Effector CD4-positive, alpha-beta T cell (primary cell): ENCODE measurements at regions not wholly inside any gene's neighbourhood (a gene's known extent, or its start where the extent isn't known, plus 50 kb on each side); places are given as distances from the start of the nearest gene placed in this dataset.
"Not testable (repeated sequence)": the region's sequence is repeated elsewhere in the genome, so short reads cannot be mapped to it uniquely, and the experiment has no call there.

ENCODE experiments used
- DNase-seq: peaks from one replicate; pipeline ENCODE4 v3.0.0-alpha.2; 2020

- no peak for DNase-seq
Measured at GRCh38 chr18:1047406-1047805, 142.7 kb downstream of the ADCYAP1 start.

GRCh38 chr18:1048032-1048431 lies 143.4 kb downstream of the ADCYAP1 start:
- no peak for DNase-seq

- no peak for DNase-seq
Measured at GRCh38 chr18:1049173-1049572, 144.5 kb downstream of the ADCYAP1 start.

GRCh38 chr18:1050012-1050657 lies 145.5 kb downstream of the ADCYAP1 start:
- DNase-seq: no peak

GRCh38 chr18:1052301-1052700 lies 147.6 kb downstream of the ADCYAP1 start:
- no peak for DNase-seq

- no peak for DNase-seq
Measured at GRCh38 chr18:1053331-1054315, 149.0 kb downstream of the ADCYAP1 start.

GRCh38 chr18:1056404-1056803 lies 151.7 kb downstream of the ADCYAP1 start:
- DNase-seq: no peak

GRCh38 chr18:1057367-1057766 lies 152.7 kb downstream of the ADCYAP1 start:
- no peak for DNase-seq

- DNase-seq: no peak
Measured at GRCh38 chr18:1062588-1062987, 157.9 kb downstream of the ADCYAP1 start.

- DNase-seq: no peak
Measured at GRCh38 chr18:1075322-1075721, 170.7 kb downstream of the ADCYAP1 start.

- no peak for DNase-seq
Measured at GRCh38 chr18:1075876-1076275, 171.2 kb downstream of the ADCYAP1 start.

GRCh38 chr18:1078301-1078700 lies 173.6 kb downstream of the ADCYAP1 start:
- DNase-seq: no peak

GRCh38 chr18:1083675-1084074 lies 179.0 kb downstream of the ADCYAP1 start:
- not testable (repeated sequence) for DNase-seq

GRCh38 chr18:1090758-1091157 lies 186.1 kb downstream of the ADCYAP1 start:
- no peak for DNase-seq

- no peak for DNase-seq
Measured at GRCh38 chr18:1092228-1092627, 187.6 kb downstream of the ADCYAP1 start.

GRCh38 chr18:1094409-1094808 lies 189.7 kb downstream of the ADCYAP1 start:
- DNase-seq: no peak

GRCh38 chr18:1097991-1098735 lies 193.5 kb downstream of the ADCYAP1 start:
- not testable (repeated sequence) for DNase-seq

GRCh38 chr18:1102848-1103247 lies 198.2 kb downstream of the ADCYAP1 start:
- DNase-seq: no peak

GRCh38 chr18:1103537-1103936 lies 198.9 kb downstream of the ADCYAP1 start:
- no peak for DNase-seq

- no peak for DNase-seq
Measured at GRCh38 chr18:1104181-1104881, 199.7 kb downstream of the ADCYAP1 start.

- DNase-seq: no peak
Measured at GRCh38 chr18:1124495-1124894, 219.8 kb downstream of the ADCYAP1 start.

GRCh38 chr18:1133541-1133940 lies 228.9 kb downstream of the ADCYAP1 start:
- DNase-seq: no peak

GRCh38 chr18:1147730-1148129 lies 243.1 kb downstream of the ADCYAP1 start:
- no peak for DNase-seq
